Fibroblast of the aortic adventitia (primary cell): ENCODE measurements at regions not wholly inside any gene's neighbourhood (a gene's known extent, or its start where the extent isn't known, plus 50 kb on each side); places are given as distances from the start of the nearest gene placed in this dataset.

Experiments used
- DNase-seq: peaks from one replicate; pipeline ENCODE4 v3.0.0-alpha.2; 2010; ENCODE audit warnings: low read depth
- H3K4me3 ChIP-seq: 2 replicates; pipeline ENCODE4 v1.5.1; 2011; ENCODE audit warnings: low read depth, mild to moderate bottlenecking, control low read depth, low read length, moderate library complexity
- TF ChIP-seq, protein P1 (sequence below): IDR thresholded peaks from 2 replicates; pipeline ENCODE4 v1.5.1; 2011; ENCODE audit warnings: mild to moderate bottlenecking, low read length, control low read depth, inconsistent platforms; ENCODE audit not compliant: insufficient read depth

DNA sequence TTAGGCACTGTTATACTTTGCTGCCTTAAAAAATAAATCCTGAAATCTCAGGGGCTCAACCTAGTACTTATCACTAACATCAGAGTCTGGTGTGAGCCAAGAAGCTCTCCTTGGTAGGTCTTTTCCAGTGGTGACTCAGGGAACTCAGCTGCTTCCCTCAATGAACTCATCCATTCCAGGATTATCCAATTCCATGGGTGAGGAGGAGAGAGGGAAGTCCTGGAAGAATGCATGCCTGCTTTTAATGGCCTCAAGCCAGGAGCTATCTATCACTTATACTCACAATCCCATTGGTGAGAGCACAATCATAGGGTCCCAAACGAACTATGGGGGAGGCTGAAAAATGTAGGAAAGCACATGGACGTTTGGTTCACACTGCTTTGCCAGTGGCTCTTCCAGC, 113.6 kb downstream of the POLR2M start:
- DNase-seq = peak; percentile 22
- H3K4me3 ChIP-seq = no peak overlapping the region
- TF ChIP-seq, protein P1, sequence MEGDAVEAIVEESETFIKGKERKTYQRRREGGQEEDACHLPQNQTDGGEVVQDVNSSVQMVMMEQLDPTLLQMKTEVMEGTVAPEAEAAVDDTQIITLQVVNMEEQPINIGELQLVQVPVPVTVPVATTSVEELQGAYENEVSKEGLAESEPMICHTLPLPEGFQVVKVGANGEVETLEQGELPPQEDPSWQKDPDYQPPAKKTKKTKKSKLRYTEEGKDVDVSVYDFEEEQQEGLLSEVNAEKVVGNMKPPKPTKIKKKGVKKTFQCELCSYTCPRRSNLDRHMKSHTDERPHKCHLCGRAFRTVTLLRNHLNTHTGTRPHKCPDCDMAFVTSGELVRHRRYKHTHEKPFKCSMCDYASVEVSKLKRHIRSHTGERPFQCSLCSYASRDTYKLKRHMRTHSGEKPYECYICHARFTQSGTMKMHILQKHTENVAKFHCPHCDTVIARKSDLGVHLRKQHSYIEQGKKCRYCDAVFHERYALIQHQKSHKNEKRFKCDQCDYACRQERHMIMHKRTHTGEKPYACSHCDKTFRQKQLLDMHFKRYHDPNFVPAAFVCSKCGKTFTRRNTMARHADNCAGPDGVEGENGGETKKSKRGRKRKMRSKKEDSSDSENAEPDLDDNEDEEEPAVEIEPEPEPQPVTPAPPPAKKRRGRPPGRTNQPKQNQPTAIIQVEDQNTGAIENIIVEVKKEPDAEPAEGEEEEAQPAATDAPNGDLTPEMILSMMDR = no peak

DNA sequence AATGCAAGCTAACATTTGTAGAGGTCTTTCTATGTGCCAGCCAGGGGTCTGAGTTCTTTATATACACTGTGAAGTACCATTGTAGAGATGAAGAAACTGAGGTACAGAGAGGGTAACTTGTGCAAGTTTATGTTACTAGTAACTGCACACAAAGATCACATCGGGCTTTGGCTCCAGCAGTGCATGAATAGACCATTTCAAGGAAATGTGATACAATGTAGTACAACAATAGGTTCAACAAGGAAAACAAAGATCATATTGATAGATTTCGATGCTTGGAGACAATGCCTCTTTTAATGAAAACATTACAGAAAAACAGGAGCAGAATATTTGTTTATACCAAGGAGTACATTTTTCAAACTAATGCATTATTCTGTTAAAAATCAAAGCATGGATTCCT, 115.3 kb downstream of the POLR2M start:
- no peak overlapping the region for H3K4me3 ChIP-seq
- no peak for DNase-seq

DNA sequence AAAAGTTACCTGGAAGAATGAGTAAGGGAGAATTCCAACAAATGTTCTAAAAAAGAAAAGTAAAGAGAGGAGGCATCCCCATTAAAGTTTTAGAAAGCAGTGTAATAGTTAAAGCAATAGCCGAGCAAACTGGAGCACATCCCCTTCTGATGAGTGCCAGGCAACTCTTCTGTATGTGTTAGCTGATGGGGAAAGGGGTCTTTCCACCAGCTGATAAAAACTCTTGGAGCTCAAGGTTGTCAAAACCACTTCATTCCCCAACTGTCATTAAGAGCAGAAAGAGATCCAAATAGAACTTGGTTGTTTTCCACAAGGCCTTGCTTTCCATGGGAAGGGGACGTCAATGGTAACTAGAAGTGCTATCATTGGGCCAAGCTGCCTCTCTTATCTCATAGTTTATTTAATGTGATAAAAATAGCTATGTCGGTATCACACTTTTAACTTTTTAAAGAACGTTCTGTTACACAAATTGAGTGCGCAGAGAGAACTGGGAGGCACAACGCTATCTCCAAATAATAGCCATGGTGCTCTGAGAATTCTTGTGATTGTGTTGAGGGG, 116.9 kb downstream of the POLR2M start:
- DNase-seq = no peak
- TF ChIP-seq, protein P1 = no peak
- H3K4me3 ChIP-seq = no peak overlapping the region

More for the DNA sequence above, 115.3 kb downstream of the POLR2M start:
- TF ChIP-seq, protein P1 = no peak

DNA sequence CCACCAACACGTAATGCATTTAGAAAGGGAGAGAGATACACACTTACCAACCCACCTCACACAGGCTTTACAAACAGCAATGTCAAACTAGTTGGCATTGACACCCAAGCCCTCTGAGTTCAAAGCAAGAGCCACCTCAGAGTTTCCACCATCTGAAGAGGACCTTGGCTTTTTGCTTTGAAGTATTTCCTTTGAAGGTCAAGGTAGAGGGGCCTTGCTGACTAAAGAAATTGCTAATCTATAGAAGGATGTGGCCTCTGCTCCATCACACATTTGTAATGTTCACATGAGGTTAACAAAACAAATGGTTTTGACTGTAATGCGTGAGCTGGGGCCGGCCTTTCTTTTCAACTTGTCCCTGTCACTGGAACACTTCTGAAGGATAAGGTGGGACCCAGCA, 117.7 kb downstream of the POLR2M start:
- no peak overlapping the region for H3K4me3 ChIP-seq
- DNase-seq = no peak
- TF ChIP-seq, protein P1 = no peak

DNA sequence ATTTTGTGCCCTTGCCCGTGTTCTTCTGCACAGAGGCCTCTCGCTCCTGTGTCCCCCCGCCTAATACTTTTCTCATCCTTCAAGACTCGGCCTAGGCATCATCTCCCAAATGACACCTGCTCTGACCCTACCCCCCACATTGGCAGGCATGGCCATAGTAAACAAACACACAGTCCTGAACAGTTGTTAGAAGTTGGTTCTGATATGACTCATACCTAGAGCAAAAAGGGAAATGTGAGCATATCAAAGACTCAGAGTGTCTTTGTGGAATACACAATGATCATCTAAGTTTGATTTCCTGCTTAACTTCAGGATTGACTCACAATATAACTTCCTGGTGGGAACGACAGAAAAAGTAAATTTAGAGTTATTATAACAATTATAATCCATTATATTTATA, 120.5 kb downstream of the POLR2M start:
- no peak overlapping the region for H3K4me3 ChIP-seq
- no peak for DNase-seq
- TF ChIP-seq, protein P1 = no peak

DNA sequence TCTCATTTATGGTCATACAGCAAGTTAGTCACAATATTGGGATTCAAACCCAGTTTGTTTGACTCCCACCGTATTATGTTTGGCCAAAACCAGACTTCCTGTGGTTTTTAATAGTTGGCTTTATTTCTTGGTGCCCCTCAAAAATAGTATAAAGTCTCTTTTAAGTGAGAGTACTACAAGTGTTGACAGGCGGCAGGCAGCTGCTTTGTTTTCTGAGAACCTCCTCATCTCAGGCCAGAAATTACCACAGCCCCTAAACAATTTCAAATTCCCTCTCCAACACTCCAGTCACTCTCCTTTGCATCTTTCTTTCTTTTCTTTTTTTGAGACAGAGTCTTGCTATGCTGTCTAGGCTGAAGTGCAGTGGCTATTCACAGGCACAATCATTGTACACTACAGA, 121.5 kb downstream of the POLR2M start:
- H3K4me3 ChIP-seq = no peak overlapping the region
- TF ChIP-seq, protein P1 = no peak
- no peak for DNase-seq

DNA sequence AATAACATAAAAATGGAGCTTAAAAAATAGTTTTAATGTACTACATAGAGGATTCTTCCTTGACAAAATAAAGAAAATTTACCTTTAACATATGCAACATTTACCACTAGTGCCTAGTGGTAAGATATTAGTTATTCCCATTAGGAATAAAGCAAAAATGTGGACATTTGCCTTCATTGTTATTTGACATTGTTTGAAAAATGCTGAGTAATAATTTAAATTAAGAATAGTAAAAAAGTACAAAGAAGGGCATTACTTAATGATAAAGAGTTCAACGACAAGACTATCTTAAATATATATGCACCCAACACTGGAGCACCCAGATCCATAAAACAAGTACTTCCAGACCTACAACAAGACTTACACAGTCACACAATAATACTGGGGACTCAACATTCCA, 125.7 kb downstream of the POLR2M start:
- TF ChIP-seq, protein P1 = no peak
- no peak overlapping the region for H3K4me3 ChIP-seq
- DNase-seq = no peak
